GM19397 (cell line): ENCODE measurements at regions not wholly inside any gene's neighbourhood (a gene's known extent, or its start where the extent isn't known, plus 50 kb on each side); places are given as distances from the start of the nearest gene placed in this dataset.

Source experiments
- ATAC-seq: cut with Tn5 transposase; IDR thresholded peaks from one replicate; pipeline ENCODE4 v1.9.1; 2021; ENCODE audit warnings: mild to moderate bottlenecking, moderate library complexity; ENCODE audit not compliant: unreplicated experiment

- no peak for ATAC-seq
Measured at GRCh38 chr7:155864991-155865690, 52.9 kb upstream of the SHH start.

- ATAC-seq = no peak
Measured at GRCh38 chr7:155864271-155864985, 52.2 kb upstream of the SHH start.

GRCh38 chr7:155863721-155864151, 51.5 kb upstream of the SHH start:
- ATAC-seq = no peak

GRCh38 chr7:155862123-155862892, 50.0 kb upstream of the SHH start:
- ATAC-seq = no peak
